ENCODE measurements at regions not wholly inside any gene's neighbourhood (a gene's known extent, or its start where the extent isn't known, plus 50 kb on each side); places are given as distances from the start of the nearest gene placed in this dataset.

DNA sequence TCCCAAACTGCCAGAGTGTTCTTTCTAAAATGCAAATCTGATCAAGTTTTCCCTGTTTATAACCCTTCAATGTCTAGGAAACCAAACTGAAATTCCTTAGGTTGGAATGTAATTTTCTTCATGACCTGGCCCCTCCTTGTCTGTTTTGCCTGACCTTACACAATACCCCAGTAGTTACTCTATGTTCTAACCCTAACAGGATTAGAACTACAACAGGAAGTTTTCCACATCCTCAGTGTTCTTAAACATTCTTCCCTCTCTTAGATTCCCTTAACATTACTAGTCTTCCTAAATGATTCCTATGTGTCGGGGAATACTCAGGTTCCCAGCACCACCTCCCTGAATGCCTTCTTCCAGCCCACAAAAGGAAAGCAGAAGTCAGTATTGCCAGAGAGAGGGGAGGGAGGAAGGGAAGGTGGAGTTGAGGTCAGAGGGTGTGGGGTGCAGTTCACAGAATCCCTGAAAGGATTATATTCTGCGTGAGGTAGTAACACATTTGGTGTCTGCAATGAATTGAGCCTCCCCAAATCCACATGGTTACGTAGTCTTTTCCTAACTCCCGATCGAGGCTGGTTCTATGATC lies 72.6 kb downstream of the BBS10 start:
- TF ChIP-seq CTCF (IDR thresholded peaks at IDR 0.05; ENCODE audit: unreplicated experiment), result no peak
- BruUV-seq (replicated peaks), result no TSS peak
- no peaks in the 10 kb centered on the region for H3K27me3 Mint-ChIP-seq (ENCODE audit: insufficient read depth, unreplicated experiment)
- H3K4me1 Mint-ChIP-seq (ENCODE audit: insufficient read depth, unreplicated experiment), result peaks cover 45% of the 10 kb centered on the region
- peak overlapping the region; percentile 86 for H3K27ac Mint-ChIP-seq (ENCODE audit: low read depth, unreplicated experiment)
- H3K9me3 Mint-ChIP-seq (ENCODE audit: unreplicated experiment), result no peaks in the 10 kb centered on the region
- ChIA-PET POLR2A (interaction anchor here (0.9 to 1.4 kb wide), 3 partner anchors 9 to 16 kb away, joined by 4 to 6 read pairs (median 5); no protein-coding TSS in a partner anchor), CTCF (interaction anchor here (1.1 kb wide), 1 partner anchor 16 kb away, joined by 4 read pairs; no protein-coding TSS in a partner anchor)
- DNase-seq (ENCODE audit: unreplicated experiment), result no peak
- no peaks in the 10 kb centered on the region for H3K36me3 Mint-ChIP-seq (ENCODE audit: insufficient read depth, unreplicated experiment)
- H3K4me3 Mint-ChIP-seq (ENCODE audit: unreplicated experiment), result peak overlapping the region; percentile 13
- intact Hi-C loops (cut with micrococcal nuclease), result no loop called here

DNA sequence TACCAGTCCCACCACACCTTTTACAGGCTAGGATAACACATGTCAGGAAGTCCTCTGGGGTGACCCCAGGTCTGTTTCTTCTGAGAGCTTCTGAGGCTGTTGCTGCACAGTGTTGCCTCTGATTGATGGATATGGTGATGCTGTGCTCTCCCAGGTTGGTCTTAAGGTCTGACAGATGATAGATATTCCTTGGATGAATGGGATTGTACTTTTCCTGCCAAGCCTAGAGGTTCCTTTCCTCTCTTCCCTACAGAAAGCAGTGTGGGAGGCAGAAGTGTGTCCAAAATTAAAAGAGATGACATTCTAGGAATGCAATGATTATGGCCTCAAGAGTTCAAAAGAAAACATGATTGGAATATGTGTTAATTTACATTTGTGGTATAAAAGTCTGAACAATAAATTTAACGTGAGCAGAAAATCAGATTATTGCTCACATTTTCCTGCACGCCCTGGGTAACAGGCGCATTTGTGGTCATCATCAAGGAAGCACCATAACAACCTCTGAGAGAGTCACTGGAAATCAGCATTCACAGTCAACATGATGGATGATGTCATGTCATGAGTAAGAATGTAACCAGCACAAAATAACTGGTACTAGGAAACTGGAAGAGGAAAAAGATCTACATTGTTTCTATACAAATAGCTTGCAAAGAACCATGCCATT lies 73.7 kb downstream of the BBS10 start:
- no TSS peak for BruUV-seq (replicated peaks)
- ChIA-PET POLR2A (interaction anchor here (0.9 to 1.4 kb wide), 3 partner anchors 8 to 15 kb away, joined by 4 to 6 read pairs (median 5); no protein-coding TSS in a partner anchor), CTCF (interaction anchor here (1.1 kb wide), 1 partner anchor 15 kb away, joined by 4 read pairs; no protein-coding TSS in a partner anchor)
- Mint-ChIP-seq H3K36me3 (ENCODE audit: insufficient read depth, unreplicated experiment) (no peaks in the 10 kb centered on the region), H3K27ac (ENCODE audit: low read depth, unreplicated experiment) (peak overlapping the region; percentile 86), H3K9me3 (ENCODE audit: unreplicated experiment) (no peaks in the 10 kb centered on the region), H3K4me3 (ENCODE audit: unreplicated experiment) (no peak overlapping the region), H3K27me3 (ENCODE audit: insufficient read depth, unreplicated experiment) (no peaks in the 10 kb centered on the region), H3K4me1 (ENCODE audit: insufficient read depth, unreplicated experiment) (peaks cover 47% of the 10 kb centered on the region)
- DNase-seq (ENCODE audit: unreplicated experiment), result no peak
- intact Hi-C loops (cut with micrococcal nuclease), result no loop called here
- TF ChIP-seq CTCF (IDR thresholded peaks at IDR 0.05; ENCODE audit: unreplicated experiment), result no peak

DNA sequence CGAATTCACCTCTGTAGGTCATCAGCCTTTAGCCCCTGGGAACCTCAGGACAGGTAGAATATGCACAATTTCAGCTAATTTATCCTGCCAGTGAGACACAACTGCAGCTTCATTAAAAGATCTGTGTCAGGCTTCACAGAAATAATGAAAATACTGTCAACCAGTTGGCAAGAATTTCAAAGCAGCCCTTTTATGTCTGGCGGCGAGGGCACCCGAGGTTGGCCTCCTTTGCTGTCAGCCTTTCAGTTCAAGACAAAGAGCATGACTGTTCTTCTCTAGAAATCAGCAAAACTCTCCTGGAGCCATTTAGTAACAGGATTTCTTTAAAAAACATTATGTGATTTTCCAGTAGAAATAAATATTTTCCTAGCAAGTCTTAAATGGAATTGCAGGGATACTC lies 75.9 kb downstream of the BBS10 start:
- no peak for TF ChIP-seq CTCF (IDR thresholded peaks at IDR 0.05; ENCODE audit: unreplicated experiment)
- Mint-ChIP-seq H3K27me3 (ENCODE audit: insufficient read depth, unreplicated experiment) (no peaks in the 10 kb centered on the region), H3K4me3 (ENCODE audit: unreplicated experiment) (no peak overlapping the region), H3K36me3 (ENCODE audit: insufficient read depth, unreplicated experiment) (no peaks in the 10 kb centered on the region), H3K27ac (ENCODE audit: low read depth, unreplicated experiment) (no peak overlapping the region), H3K4me1 (ENCODE audit: insufficient read depth, unreplicated experiment) (peaks cover 50% of the 10 kb centered on the region), H3K9me3 (ENCODE audit: unreplicated experiment) (no peaks in the 10 kb centered on the region)
- no peak for DNase-seq (ENCODE audit: unreplicated experiment)
- ChIA-PET POLR2A (interaction anchor here (3.0 kb wide), 1 partner anchor 13 kb away, joined by 13 read pairs; no protein-coding TSS in a partner anchor), CTCF (no interaction called here)
- no TSS peak for BruUV-seq (replicated peaks)
- intact Hi-C loops (cut with micrococcal nuclease), result no loop called here

GRCh38 chr12:76270657-76271358 lies 77.4 kb downstream of the BBS10 start:
- CTCF ChIA-PET, result interaction anchor here (0.6 to 0.7 kb wide), 3 partner anchors 21 to 700 kb away, joined by 3 read pairs; no protein-coding TSS in a partner anchor
- Mint-ChIP-seq H3K27me3 (ENCODE audit: insufficient read depth, unreplicated experiment) (no peaks in the 10 kb centered on the region), H3K4me1 (ENCODE audit: insufficient read depth, unreplicated experiment) (peaks cover 51% of the 10 kb centered on the region), H3K9me3 (ENCODE audit: unreplicated experiment) (no peaks in the 10 kb centered on the region), H3K27ac (ENCODE audit: low read depth, unreplicated experiment) (peak overlapping the region; percentile 1), H3K4me3 (ENCODE audit: unreplicated experiment) (no peak overlapping the region), H3K36me3 (ENCODE audit: insufficient read depth, unreplicated experiment) (peaks cover 5% of the 10 kb centered on the region)
- intact Hi-C loops (cut with micrococcal nuclease), result no loop called here
- TF ChIP-seq CTCF (IDR thresholded peaks at IDR 0.05; ENCODE audit: unreplicated experiment), result no peak
- BruUV-seq (replicated peaks), result no TSS peak
- POLR2A ChIA-PET, result interaction anchor here (1.5 to 3.0 kb wide), 2 partner anchors 12 to 34 kb away, joined by 3 to 13 read pairs; no protein-coding TSS in a partner anchor
- peak; percentile 19 for DNase-seq (ENCODE audit: unreplicated experiment)

Data from MCF 10A (cell line).